NCI-H2196 treated with DMSO at 0.1 percent for 48 hours (cell line): ENCODE measurements at regions not wholly inside any gene's neighbourhood (a gene's known extent, or its start where the extent isn't known, plus 50 kb on each side); places are given as distances from the start of the nearest gene placed in this dataset.

Source experiments
- DNase-seq: peaks from one replicate; lab custom pipeline; 2025; ENCODE audit not compliant: unreplicated experiment; lab: John Stamatoyannopoulos, UW

- DNase-seq = no peak
Measured at GRCh38 chr16:6541267-6541666, 791.4 kb upstream of the RBFOX1 start.

- DNase-seq = no peak
Measured at GRCh38 chr16:6536411-6536810, 796.2 kb upstream of the RBFOX1 start.

- no peak for DNase-seq
Measured at GRCh38 chr16:6531067-6531466, 801.6 kb upstream of the RBFOX1 start.

- DNase-seq = no peak
Measured at GRCh38 chr16:6528217-6528616, 804.4 kb upstream of the RBFOX1 start.

- DNase-seq = no peak
Measured at GRCh38 chr16:6527646-6528045, 805.0 kb upstream of the RBFOX1 start.

- DNase-seq = no peak
Measured at GRCh38 chr16:6524501-6524900, 808.1 kb upstream of the RBFOX1 start.

- no peak for DNase-seq
Measured at GRCh38 chr16:6517020-6517720, 815.5 kb upstream of the RBFOX1 start.

- DNase-seq = no peak
Measured at GRCh38 chr16:6512512-6512911, 820.1 kb upstream of the RBFOX1 start.

- DNase-seq = no peak
Measured at GRCh38 chr16:6510261-6510660, 822.4 kb upstream of the RBFOX1 start.

GRCh38 chr16:6499413-6499812 is 833.2 kb upstream of the RBFOX1 start:
- no peak for DNase-seq

- DNase-seq = no peak
Measured at GRCh38 chr16:6498858-6499257, 833.8 kb upstream of the RBFOX1 start.

- no peak for DNase-seq
Measured at GRCh38 chr16:6496996-6497395, 835.6 kb upstream of the RBFOX1 start.

- DNase-seq = no peak
Measured at GRCh38 chr16:6495486-6496210, 837.0 kb upstream of the RBFOX1 start.

GRCh38 chr16:6494716-6495115 is 837.9 kb upstream of the RBFOX1 start:
- no peak for DNase-seq

- no peak for DNase-seq
Measured at GRCh38 chr16:6493555-6493954, 839.1 kb upstream of the RBFOX1 start.

- DNase-seq = no peak
Measured at GRCh38 chr16:6492742-6493141, 839.9 kb upstream of the RBFOX1 start.

GRCh38 chr16:6484935-6485334 is 847.7 kb upstream of the RBFOX1 start:
- no peak for DNase-seq

- DNase-seq = no peak
Measured at GRCh38 chr16:6484081-6484480, 848.6 kb upstream of the RBFOX1 start.

GRCh38 chr16:6483469-6484033 is 849.1 kb upstream of the RBFOX1 start:
- no peak for DNase-seq

GRCh38 chr16:6482696-6483468 is 849.8 kb upstream of the RBFOX1 start:
- no peak for DNase-seq

GRCh38 chr16:6481894-6482293 is 850.8 kb upstream of the RBFOX1 start:
- no peak for DNase-seq

GRCh38 chr16:6453742-6454141 is 878.9 kb upstream of the RBFOX1 start:
- DNase-seq = no peak
